Activated T-cell treated with anti-CD3 and anti-CD28 coated beads for 48 hours (primary cell): ENCODE measurements at regions not wholly inside any gene's neighbourhood (a gene's known extent, or its start where the extent isn't known, plus 50 kb on each side); places are given as distances from the start of the nearest gene placed in this dataset.
"Not testable (repeated sequence)": the region's sequence is repeated elsewhere in the genome, so short reads cannot be mapped to it uniquely, and the experiment has no call there.

ENCODE experiments used
- DNase-seq: peaks from one replicate; pipeline ENCODE4 v3.0.0-alpha.2; 2020; ENCODE audit warnings: low read depth

GRCh38 chr4:159655547-159655946, 552.7 kb downstream of the RAPGEF2 start:
- DNase-seq, result no peak

DNA sequence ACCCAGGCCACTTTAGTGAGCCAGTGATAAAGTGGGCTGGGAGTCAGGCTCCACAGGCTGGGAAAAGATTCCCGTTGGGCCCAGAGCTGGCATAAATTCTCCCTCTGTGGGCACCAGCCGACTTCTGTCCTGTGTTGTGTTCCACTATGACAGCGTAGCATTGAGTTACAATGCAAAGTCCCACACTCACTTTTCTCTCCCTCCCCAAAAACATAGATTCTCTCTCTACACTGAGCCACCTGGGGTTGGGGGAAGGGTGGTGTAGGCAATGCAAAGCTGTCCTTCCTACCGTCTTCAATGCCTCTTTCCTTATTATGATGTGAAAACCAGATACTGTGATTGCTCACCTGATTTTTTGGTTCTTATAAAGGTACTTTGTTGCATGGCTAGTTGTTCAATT, 566.2 kb downstream of the RAPGEF2 start:
- DNase-seq, result no peak

DNA sequence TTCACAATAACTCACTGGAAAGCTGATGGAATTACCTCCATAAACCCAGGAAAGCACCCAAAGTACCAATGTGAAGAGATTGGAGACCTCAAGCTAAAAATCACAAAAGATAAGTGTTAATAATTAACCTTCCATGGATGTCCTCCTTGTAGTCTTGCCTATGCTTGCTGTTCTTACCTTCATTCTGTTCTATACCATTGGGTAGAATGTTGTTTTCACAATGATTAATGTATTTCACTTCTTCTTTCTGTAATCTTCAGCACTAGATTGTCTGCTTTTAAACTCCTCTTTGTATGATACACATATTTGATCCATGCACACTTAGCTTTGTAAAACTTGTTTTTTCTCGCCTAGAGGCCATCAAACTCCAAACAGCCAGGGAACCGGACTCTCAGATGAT, 570.3 kb downstream of the RAPGEF2 start:
- no peak for DNase-seq

GRCh38 chr4:159674241-159674640, 571.4 kb downstream of the RAPGEF2 start:
- DNase-seq, result no peak

GRCh38 chr4:159677521-159677920, 574.6 kb downstream of the RAPGEF2 start:
- no peak for DNase-seq

- no peak for DNase-seq
Measured at GRCh38 chr4:159682996-159683395, 580.1 kb downstream of the RAPGEF2 start.

GRCh38 chr4:159684061-159684460, 581.2 kb downstream of the RAPGEF2 start:
- DNase-seq, result no peak

DNA sequence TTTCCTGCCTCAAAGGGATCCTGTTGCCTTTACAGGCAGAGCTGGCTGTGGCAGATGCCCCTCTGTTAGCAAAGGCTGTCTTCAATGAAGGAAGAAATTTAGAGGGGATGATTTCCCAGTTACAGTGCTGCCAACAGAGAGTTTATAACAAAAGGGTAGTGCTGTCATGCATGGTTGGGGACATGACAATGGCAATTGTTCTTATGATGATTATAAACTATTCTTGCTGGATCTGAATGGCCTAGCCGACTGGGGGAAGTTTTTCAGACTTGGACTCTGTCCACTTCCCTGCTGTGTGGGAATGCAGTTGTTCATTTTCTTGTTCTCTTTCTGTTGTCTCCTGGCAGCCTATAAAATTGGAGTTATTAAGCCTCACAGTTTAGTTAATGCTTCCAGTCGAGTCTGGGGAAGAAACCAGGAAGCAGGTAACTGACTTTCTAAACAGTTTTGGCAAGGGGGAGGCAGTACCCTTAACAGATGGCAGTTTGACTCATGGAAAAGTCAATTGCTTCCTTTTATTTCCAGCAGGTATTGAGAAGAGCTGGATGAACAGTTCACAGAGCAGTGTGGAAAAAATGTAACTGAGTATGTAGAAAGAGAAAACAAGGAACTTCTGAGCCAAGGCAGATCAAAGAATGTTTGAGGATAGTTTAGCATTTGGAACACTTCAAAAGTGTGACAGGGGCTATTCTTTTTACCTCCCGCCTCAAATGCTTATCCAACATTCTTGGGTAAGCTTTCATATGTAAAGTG, 582.6 kb downstream of the RAPGEF2 start:
- no peak for DNase-seq

DNA sequence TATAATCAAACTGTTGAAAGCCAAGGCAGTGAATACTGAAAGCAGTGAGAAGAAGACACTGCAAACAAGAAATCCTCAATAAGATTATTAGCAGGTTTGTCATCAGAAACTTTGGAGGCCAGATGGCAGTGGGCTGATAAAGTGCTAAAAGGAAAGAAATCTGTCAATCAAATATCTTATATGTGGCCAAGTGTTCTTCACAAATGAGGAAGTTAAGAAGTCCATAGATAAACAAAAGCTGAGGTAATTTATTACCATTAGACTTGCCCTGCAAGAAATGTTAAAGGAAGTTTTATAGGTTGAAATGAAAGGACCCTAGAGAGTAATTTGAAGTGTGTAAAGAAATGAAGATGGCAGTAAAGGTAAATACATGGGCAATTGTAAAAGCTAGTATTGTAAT, 586.6 kb downstream of the RAPGEF2 start:
- DNase-seq, result no peak

DNA sequence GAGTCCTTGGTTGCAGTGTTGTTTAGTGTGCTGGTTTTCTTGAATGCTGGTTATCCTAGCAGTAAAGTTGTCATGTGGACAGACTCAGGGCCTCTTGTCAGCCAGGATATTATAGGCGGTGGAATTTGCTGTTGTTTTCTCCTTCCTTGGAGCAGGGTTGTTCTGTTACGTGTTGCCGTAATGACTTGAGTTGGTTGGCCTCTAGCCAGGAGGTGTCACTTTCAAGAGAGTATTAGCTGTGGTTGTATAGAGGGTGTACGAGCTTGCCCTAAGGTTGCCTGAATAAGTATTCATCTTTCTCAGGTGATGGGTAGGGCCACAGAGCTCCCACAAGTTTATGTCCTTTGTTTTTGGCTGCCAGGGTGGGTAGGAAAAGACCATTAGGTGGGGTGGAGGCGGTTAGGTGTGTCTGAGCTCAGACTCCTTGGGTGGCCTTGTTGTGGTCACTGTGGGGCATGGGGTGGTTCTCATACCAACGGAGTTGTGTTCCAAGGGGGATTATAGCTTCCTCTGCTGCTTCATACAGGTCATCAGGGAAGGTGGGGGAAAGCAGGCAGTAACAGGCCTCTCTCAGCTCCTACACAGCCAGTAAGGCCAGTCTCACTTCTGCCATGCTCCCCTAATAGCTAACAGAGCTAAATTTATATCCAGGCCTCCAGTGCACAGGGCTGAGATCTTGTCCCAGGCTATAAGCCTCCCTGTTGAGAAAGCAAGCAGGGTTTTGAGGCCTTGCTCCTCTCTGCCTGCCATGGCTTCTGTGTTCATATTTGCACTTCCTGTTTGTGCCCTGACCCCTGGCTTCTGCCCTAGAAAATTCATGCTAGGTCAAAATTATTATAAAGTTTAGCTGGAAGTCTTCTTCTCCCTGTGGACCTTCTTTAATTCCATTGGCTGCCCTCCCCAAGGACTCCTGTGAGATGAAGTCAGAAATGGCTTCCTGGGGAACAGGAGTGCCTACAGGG, 594.7 kb downstream of the RAPGEF2 start:
- DNase-seq, result no peak

DNA sequence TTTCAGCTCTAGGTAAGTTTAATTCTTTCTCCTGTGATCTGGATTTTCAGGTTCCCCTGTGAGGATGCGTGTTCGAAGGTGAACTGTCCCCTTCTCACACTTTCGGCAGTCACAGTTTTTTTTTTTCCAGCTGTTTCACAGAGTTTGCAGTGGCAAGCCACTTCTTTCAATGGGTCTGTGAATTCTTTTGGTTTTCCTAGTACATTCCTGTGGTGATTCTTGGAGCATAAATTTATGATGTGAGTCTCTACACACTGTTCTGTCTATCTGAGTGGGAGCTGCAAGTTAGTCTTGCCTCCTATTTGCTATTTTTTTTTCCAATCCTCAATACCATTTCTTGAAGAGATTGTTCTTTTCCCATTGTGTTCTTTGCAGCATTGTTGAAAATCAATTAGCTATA, 595.5 kb downstream of the RAPGEF2 start:
- no peak for DNase-seq

DNA sequence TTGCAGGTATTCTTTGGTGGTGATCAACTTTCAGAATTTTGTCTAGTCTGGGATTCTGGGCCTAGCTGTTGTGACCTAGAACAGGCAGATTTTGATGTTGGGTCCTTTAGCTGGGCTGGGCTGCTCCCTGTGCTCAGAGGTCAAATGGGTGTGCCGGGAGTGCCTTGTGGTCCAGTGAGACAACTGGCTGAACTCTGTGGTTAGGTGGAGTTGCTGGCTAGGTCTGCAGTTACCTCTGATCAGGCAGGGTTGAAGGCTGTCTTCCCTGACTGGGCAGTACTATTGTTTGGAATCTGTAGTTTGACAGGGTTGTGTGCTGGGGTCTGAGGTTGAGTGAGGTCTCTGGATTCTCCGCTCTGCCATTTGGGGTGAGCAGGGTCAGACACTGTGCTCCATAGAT, 599.3 kb downstream of the RAPGEF2 start:
- DNase-seq, result no peak

GRCh38 chr4:159705334-159705733, 602.5 kb downstream of the RAPGEF2 start:
- DNase-seq, result no peak

GRCh38 chr4:159706704-159707103, 603.8 kb downstream of the RAPGEF2 start:
- no peak for DNase-seq

- DNase-seq, result not testable (repeated sequence)
Measured at GRCh38 chr4:159715180-159715579, 612.3 kb downstream of the RAPGEF2 start.

- DNase-seq, result no peak
Measured at GRCh38 chr4:159719531-159719930, 616.7 kb downstream of the RAPGEF2 start.

GRCh38 chr4:159722052-159722451, 619.2 kb downstream of the RAPGEF2 start:
- DNase-seq, result no peak

DNA sequence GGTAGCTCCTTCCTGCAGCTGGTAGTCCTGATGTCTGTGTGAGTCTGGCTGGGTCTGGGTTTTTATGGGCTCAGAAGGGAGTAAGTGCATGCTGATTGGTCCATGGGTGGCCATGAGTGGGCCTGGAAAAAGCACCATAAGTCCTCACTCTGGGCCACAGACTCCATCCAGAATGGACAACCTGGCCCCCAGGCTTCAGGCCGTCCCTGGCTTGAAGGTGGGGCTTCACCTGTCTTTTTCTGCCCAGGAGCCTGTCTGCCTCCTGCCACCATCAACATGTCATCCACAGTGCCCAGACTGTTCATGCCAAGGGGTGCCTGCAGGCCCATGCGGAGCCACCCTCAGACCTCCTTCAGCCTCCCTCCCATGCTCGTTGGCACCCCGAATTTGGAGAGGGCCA, 620.0 kb downstream of the RAPGEF2 start:
- no peak for DNase-seq

DNA sequence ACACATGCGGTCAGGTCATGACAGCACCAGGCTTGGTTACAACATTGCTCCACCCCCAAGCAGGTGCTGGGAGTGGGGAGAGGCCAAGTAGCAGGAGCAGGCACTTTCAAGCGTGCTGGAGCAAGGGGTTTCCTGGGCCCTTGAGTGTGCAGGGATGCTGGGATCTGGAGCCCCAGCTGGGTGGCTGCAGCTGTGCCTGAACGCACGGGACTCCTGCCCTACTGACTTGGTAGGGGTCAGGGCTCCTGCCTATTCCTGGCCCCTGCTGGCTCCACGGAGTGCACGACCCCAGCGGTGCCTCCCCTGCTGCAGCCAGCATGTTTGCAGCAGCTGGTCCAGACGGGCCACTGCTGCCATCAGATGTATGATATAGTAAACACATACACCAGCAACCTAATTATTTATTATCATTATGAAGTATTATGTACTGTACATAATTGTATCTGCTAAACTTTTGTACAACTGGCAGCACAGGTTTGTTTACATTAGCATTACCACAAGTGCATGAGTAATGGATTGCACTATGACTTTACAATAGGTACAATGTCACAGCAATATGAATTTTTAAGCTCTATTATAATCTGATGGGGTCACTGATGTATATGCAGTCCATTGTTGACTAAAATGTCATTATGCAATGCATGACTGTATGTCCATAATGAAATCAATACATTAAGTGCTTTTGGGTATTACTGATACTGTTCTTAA, 620.6 kb downstream of the RAPGEF2 start:
- DNase-seq, result no peak

DNA sequence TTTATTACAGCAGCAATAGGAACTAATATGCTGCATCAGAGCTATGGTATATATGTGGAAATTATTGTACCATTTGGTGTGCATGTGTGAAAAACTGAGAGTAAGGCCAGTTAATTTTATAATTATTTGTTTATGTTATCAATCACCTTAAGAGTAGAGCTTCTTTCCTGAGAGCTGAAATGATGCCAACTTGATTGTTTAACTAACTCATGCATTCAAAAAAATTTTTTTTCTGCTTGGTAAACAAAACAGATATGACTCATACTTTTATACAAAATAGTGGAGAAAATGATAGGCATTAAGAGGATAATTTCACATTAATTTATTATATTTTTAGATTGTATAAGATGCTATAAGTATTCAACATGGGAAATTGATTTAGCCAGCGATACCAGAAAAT, 622.7 kb downstream of the RAPGEF2 start:
- no peak for DNase-seq

DNA sequence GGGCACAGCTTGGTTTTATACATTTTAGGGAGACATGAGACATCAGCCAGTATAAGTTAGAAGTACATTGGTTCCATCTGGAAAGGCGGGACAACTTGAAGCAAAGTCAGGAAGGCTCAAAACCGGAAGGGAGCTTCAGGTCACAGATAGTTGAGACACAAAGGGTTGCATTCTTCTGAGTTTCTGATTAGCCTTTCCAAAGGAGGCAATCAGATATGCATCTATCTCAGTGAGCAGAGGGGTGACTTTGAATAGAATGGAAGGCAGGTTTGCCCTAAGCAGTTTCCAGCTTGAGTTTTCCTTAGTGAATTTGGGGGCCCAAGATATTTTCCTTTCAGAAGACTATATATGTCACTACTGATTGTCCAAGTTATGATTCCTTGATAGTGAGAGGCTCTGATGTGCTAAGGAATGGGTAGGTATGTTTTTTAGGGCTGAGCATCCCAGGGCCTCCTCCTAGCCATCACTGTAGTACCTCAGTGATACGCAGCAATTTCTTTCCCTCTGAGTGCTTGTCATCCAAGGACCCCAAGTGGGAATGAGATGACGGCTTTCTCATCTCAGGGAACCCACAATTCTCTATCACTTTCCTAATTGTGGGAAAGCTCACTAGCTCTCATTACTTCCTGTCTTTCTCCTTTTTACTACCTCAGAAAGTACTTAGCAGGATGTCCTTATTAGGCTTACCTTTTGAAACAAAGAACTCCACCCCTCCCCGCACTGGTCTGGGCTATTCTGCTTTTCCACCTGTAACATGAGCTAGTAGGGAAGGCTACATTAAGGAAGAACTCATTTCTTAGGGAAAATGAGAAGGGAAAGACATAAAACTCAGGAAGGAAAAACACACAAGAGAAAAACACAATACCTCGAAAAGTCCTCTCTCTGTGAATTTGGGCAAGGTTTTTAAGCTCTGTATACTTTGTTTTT, 632.7 kb downstream of the RAPGEF2 start:
- no peak for DNase-seq
